HG03066 (cell line): ENCODE measurements at regions not wholly inside any gene's neighbourhood (a gene's known extent, or its start where the extent isn't known, plus 50 kb on each side); places are given as distances from the start of the nearest gene placed in this dataset.
"Not testable (repeated sequence)": the region's sequence is repeated elsewhere in the genome, so short reads cannot be mapped to it uniquely, and the experiment has no call there.

Experiments
- ATAC-seq: cut with Tn5 transposase; IDR thresholded peaks from one replicate; pipeline ENCODE4 v1.9.1; 2021; ENCODE audit warnings: low read depth; ENCODE audit not compliant: unreplicated experiment

DNA sequence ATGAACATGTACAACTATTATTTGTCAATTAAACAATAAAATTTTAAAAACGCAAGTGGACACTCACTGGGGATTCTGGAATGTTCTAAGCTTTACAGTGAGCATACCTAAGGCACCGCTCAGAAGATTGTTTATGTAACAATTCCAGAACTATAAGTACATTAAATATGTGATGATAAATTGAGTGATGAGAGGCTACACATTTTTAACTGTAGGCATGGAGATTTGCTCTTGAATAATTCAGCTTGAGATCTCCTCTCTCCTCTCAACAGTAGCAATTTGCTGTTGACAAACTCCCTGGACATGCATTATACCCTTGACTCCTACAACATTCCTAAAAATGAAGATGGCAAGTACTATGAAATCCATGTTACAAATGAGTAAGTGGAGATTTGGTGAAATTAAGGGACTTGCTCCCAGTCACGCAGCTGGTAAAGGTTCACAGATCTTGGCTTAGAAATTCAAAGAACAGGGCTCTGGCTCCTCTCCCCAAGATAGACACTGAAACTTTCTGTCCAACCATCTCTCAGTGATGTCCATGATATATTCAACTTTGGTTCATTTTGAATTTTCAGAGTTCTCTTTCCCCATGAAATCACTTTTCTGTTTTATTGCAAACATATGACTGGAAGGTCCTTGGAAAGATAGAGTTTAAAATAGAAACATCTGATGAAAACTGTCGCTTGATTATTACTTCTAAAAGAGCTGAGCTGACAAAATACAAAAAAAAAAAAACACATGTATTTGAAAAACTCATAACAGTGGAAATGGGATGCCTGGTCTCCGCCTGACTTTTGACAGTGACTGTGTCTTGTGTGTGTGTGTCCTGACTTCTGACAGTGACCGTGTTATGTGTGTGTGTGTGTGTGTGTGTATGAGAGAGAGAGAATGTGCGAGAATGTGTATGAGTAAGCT is 488.3 kb downstream of the TNS3 start:
- ATAC-seq, result no peak

DNA sequence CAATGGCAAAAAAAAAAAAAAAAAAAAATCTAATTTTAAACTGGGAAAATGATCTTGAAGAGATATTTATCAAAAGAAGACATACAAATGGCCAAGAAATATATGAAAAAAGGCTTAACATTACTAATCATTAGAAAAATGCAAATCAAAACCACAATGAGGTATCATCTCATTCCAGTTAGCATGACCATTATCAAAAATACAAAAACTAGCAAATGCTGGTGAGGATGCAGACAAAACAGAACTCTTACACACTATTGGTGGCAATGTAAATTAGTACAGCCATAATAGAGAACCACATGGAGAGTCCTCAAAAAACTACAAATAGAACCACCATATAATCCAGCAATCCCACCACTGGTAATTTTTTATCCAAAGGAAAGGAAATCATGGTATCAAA is 489.6 kb downstream of the TNS3 start:
- no peak for ATAC-seq

DNA sequence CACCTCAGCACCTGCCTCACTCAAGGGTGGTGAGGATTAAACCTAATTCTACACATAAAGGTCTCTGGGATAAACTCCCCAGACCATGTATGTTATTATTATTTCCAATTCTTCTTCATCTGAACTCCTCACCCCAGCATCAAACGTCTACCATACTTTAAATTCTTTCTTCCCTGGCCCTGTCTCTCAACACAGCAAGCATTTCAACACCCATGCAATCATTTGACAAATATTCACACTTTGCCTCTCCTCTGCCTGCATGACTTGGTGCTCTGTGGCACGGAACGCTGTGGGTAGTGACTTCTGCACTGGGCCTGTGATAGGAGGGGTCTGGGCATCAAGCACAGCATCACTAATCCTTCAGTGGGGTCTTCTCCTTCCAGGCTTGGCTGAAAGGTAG is 490.8 kb downstream of the TNS3 start:
- ATAC-seq, result no peak

DNA sequence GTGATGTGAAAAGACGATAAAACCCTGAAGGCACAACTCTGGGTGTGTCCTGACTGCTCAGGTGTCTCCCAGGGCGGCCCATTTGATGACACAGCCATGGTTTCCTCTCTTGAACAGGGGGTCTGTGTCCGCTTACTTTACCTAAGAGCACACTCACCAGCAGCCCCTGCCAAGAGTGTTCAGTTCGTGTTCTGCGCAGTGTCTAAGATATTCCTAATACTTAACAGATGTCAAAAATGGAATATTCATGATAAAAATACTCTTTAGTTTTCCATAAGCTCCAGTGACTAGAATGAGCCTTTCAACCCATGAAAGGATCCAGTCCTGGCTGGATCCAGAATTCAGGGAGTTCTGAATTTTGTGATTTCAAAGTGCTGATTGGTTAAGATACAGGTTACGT is 492.4 kb downstream of the TNS3 start:
- ATAC-seq, result no peak

DNA sequence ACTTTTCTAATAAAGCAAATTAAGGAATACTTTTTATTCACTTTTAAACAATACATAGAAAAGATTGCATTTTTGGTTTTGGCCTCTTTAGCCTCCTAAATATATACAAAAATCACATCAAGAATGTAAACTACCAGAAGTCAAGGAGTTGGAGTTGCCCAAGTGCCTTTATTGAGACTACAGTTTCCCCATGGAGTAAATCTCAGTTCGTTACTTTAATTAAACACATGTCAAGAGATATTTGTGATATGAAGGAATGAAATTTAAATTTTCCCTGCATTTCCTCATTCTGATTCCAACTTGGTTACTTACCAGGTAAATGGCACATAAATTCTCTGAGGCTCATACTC is 492.9 kb downstream of the TNS3 start:
- no peak for ATAC-seq

DNA sequence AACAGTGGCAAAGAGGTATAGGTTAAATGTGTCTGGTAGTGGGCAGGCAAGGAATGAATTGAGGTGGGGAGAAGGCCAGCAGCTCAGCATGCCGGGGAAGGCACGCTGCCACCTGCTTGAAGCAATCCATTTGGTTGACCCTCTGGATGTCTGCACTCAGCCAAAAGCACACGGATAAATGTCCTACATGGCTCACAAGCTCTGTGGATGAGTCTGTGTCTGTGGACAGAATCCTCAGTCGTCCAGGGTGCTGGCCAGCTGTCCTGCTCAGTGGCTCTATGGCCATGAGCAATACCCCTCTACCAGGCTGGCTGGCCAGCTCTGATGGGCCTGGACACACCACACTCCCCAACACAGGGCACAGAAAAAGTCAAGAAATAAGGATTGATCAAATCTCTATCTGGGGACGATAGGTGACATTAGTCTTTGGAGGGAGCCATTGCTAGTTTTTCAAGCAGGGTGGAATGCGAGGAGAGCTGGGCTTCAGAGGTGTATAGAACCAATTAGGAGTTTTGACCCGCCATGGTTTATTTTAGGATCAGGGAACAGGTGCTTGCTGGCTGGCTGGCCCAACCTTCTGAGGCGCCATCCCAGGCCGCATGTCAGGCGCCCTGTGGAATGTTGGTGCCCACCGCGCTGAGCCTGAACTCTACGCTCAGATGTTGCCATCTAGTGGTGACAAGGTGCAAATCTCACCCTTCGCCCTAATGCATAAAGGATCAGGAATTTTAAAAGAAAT is 493.4 kb downstream of the TNS3 start:
- peak; percentile 75 for ATAC-seq

DNA sequence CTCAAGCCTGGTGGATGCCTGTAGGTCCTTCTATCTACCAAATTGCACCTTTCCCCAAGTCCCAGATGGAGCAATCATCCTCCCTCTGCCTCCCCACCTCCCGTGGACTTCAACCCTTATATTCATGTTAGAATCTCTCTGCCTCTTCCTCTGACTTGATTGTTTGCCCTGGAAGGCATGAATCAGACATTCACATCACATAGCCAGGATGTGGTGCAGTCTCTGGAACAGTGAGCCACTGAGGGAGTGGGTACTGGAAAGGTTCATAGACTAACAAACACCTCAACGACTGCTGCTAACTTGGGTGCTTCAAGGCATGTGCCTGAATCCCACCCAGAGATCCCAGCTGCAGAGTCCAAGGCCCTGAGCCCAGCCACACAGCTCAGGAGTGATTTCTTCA is 494.0 kb downstream of the TNS3 start:
- no peak for ATAC-seq

DNA sequence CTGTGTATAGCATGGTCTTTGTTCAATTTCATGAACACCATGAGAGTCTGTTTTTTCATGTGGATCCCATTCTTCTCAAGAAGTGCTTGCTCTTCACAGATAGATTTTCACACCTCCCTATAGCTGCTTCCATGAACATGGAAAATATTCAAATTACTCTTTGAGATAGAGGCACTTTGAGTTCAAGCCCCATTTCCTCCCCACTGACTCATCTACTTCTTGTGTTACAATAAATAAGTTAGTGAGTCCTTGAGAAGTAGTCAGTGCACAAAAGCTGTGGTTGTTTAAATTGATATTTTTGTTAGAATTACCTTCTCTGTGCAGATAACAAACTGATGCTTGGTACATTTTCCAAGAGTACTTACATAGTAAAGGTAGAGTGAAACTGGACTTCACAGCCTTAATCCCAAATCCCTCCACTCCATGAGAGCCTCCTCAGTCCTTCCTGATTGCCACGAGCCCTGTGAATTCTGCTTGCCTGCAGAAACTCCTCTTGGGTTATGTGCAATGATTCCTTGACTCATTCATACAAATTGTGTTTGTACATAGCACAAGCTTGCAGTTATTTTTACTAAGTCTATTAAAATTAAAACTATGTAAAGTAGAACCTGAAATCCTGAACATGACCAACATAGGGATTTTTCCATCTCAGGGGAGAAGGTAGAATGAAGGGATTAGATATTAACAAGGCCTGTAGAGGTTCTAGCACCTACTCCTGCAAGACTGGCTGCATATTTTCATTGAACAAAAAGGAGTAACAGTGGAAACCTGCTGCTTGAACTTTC is 496.2 kb downstream of the TNS3 start:
- no peak for ATAC-seq

DNA sequence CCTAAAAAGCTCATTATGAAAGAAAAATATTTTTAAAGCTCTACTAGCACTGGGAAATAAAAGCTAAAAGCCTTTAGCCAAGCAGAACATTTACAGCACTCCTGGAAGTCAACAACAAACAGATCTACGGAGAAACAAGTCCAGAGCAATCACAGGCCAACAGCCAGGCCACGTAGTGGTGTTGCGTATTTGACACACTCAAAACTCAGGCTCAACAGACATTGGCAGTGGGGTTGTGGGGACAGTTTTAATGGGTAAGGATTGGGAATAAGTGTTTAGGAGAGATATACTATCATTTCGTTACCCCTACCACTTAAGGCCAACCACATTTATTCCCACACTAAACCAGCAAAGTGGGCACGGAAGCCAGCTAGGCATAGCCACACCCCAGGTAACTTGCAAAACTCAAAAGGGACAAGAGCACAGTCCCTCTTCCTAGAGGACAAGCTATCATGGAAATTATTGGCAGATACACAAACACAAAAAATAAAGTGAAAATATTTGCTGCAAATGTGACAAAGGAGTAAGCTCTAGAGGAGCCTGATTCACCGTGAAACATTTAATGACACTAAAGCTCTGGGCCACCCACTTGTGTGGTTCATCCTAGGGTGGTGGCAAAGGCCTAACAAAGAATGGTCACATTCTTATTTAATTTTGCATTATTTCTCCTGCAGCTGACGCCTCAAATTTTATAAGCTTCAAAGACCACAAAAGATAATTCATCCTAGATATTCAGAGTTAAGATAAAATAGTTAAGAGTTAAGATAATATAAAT is 498.2 kb downstream of the TNS3 start:
- no peak for ATAC-seq

DNA sequence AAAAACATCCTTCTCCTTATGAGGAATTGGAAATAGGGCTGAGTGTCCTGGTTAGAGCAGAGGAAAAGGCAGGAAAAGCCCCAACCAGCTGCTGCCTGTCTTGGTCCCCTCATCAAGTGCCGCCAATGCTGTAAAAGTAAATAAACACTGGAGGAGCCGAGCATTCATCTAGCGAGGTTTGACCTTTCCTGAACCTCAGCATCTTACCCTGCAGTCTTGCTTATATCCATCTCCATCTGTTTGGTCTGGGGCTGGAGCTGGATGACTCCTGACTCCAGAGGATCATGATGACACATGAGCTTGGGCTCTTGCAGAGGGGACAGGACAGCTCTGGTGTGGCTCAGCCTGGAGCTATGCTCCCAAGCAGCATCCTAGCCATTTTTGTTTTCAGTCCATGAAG is 501.1 kb downstream of the TNS3 start:
- ATAC-seq, result no peak

DNA sequence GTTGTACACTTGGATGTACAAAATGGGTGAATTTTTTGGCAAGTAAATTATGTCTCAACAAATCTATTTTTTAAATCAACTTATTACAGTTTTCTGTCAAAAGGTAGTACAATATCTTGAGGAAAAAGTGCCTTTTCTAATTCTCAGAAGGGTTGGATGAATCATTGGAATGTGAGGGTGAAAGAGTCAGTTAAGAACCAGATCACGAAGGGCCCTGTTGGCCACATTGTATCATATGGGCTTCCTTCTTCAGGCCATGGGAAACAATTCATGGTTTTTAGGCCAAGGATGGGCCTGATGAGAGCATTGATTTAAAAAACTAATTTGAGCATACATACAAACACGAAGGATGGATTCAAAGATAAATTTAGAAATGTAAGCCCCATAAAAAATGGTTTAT is 503.7 kb downstream of the TNS3 start:
- no peak for ATAC-seq

DNA sequence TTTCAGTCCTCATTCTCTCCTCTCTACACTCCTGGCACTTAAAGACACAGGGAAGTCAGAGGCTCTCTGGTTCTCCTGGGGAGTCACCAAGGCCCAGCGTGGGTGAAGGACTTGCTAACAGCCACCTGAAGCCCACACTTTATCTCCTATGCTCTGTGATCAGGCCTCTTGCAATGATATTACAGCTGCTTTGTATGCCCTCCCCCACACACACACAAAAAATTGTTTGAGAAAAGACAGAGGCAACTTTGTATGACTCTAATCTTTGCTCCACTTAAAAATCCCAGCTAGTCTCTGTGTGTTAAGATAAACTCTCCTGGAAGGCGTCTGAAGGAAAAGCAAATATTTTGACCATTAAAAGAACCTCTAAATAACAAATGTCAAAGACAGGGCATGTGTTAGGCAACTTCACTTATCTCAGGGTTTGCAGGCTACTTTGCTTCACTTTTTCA is 507.2 kb downstream of the TNS3 start:
- ATAC-seq, result no peak

DNA sequence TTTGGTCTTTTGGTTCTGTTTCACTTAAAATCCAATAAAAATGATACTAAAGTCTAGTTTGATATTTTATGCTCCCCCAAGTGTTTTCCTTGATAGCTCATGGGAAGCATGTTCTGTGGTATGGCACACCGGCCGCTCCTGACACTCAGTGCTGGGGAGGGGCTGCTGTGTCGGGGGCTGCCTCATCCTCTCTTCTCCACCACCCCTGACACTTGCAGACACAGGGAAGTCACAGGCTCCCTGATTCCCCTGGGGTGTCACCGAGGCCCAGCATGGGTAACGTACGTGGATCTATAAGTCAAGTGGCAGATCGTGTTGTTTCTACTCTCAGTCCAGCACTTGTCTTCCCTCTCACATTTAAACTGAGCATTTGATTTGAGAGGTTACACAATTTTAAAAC is 508.6 kb downstream of the TNS3 start:
- ATAC-seq, result no peak

DNA sequence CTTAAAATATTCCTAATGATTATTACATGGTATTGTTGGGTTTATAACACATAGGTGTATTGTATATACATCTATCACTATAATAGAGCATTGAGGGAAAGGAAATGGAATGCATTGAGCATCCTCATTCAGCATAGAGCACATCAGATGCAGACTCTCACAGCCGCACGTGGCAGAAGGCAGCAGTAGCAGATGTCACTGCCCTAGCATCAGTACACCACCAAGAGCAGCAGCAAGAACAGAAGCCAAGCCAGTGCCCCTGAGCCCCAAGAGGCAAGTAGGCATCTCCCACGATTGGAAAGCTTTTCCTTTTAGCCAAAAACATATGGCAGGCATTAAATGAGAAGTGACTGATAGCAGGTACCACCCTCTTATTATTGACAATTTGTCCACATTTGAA is 510.0 kb downstream of the TNS3 start:
- no peak for ATAC-seq

DNA sequence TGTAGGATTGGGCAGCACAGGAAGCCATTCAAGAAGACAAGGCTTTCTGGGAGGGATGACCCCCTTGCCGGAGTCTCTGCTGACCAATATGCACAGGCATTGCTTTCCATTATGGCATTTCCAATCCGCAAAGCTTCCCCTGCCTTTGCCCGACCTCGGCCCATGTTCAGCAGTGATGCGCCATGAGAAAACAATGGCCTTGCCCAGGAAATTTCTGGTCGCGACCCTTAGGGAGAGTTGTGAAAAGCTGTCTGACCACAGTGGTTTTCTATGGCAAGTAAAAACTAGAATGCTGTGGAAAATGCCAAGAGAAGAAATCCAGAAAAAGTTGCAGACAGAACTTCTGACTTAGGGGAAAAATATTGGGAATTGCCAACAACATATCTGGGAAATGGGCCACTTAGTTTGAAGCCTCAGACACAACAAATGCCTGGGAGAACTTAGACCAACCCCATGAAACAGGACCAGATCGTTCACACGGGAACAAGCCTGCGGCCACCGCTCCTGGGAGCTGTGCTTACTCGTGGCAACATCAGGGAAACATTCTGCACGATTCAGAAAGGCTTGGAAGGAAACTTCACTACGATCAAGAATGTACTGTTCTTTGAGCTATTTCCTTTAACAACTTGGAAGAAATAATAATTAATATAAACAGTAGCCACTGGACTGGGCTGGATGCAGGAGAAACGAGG is 512.4 kb downstream of the TNS3 start:
- no peak for ATAC-seq

DNA sequence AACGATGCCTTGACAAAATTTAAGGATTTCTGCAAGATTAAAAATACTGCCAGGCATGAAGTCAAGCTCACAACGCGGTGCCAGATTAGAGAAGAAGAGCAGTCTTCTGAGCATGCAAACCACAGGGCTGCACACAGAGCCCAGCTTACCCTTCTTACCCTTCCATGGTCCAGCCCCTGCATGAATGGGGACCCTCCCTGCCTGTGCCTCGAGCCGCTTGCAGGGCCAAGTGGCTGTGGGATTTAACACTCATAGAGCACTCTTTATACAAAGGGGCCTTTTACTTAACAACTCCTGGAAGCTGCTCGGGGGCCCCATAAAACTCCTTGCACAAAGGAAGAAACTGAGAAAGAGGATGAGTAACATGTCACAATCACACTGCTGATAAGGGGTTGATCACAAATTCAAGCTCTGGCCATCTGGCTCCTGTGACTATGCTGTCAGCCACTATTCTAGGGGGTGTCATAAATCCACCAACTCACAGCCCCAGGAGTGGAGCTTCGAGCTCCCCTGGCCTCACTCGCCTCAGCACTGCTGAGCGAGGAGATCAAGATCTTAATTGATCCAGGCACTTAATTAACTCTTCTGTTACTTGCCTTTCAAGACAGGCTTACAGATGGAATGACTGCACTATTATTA is 514.8 kb downstream of the TNS3 start:
- no peak for ATAC-seq

DNA sequence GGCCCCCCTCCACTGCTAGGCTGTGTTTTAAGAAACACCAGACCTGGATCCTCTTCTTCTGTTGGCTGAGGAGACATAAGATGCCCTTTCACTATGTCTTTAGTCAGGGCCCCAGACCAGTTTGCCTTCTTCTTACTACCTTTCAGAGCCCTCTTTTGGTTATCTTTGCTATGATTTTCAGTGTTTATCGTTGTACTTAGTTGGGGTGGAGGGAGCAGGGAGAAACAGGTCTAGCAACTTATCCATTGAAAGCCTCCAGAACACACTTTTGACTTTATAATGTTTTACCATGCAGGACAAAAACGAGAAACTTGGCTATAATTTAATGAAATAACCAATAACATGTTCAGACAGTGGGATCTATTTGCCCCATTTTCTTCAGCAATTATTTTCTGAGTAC is 525.2 kb downstream of the TNS3 start:
- ATAC-seq, result no peak

DNA sequence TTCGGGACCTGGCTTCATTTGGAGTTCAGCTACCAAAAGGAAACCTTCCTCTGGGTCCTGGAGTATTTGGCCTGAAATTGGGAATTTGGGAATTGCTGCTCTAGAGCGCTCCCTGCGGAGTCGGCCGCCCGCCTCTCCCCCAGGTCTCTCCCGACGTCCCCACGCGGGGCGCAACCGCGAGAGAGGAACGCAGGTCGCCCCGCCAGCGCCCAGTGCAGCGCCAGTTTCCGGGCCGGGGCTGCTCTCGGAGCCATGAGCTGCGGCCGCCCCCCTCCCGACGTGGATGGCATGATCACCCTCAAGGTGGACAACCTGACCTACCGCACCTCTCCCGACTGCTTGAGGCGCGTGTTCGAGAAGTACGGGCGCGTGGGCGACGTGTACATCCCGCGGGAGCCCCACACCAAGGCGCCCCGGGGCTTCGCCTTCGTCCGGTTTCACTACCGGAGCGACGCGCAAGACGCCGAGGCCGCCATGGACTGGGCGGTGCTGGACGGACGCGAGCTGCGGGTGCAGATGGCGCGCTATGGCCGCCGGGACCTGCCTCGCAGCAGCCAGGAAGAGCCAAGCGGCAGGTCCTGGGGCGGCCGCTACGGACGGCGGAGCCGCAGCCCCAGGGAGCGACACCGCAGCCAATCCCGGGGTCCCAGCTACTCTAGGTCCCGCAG is 529.2 kb downstream of the TNS3 start:
- ATAC-seq, result not testable (repeated sequence)

DNA sequence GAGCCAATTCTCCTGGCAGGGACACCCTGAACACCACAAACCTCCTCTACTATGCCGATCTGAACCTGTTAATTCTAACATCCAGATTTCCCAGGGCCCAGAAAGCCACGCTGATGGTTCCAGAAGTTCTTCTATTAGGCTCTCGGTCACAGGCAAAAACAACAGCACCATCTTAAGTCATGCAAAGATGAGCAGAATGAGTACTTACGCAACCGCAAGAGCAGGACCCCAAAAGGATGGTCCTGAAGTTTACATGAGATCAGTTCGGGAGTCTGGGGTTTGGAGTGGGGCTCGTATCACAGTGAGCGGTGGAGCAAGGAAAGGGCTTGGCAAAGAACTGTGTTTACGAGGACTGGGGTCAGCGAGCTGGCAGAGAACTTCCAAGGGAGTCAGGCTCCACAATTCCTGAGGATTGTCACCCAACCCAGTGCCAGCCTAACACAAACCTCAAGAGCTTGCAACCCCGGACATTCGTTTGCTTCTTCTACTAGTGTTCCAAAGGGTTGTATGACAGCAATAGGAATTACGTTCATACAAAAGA is 532.6 kb downstream of the TNS3 start:
- no peak for ATAC-seq
